ENCODE measurements at regions not wholly inside any gene's neighbourhood (a gene's known extent, or its start where the extent isn't known, plus 50 kb on each side); places are given as distances from the start of the nearest gene placed in this dataset.

- no peak for DNase-seq
Observed at GRCh38 chr3:88586121-88586640, 436.4 kb downstream of the C3orf38 start.

GRCh38 chr3:88589138-88589537 lies 439.4 kb downstream of the C3orf38 start:
- DNase-seq: peak in 1 of 3 experiments; percentile 42

- peak in 1 of 3 experiments; percentile 44 for DNase-seq
Observed at GRCh38 chr3:88595026-88595425, 445.3 kb downstream of the C3orf38 start.

DNA sequence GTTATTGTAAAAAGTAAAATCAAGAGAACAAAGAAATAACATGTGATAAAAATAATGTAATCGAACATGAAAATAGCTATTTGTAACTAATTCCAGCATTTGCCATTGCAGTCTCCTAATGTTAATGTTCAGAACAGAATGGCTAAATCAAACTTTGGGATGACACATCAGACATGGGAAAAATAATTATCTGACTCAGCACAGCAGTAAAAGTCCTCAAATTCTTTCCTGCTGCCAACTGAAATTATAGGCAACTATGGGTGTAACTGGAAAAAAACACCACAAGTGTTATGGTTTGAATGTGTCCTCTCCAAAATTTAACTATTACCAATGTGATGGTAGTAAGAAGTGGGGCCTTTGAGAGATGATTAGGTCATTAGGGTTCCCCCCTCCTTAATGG lies 446.7 kb downstream of the C3orf38 start:
- no peak for DNase-seq

GRCh38 chr3:88610820-88611219 lies 461.1 kb downstream of the C3orf38 start:
- no peak for DNase-seq

DNA sequence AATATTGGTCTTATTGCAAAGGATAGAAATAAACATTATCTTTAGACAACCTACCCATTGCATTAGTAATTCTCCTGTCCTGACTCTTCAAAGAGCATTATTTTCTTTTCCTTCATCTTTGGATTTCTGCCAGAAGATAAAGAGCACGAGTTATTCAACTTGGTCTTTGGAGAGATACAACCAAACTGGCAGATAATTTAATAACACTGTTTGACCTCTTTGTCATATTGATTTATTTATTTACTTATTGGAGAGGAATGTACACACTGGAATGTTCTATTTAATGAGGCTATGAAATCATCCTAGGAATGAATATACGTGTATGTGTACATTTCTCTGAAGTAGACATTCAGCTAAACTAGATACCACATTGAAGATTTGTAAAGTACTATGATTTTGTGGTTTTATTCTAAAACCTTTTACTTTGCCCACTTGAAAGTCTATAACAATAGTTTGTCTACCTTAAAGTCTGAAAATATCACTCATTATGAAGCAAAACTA lies 462.1 kb downstream of the C3orf38 start:
- DNase-seq: peak in 1 of 3 experiments; percentile 60

- DNase-seq: no peak
Observed at GRCh38 chr3:88616413-88616812, 466.7 kb downstream of the C3orf38 start.

- no peak for DNase-seq
Observed at GRCh38 chr3:88617283-88617682, 467.5 kb downstream of the C3orf38 start.

DNA sequence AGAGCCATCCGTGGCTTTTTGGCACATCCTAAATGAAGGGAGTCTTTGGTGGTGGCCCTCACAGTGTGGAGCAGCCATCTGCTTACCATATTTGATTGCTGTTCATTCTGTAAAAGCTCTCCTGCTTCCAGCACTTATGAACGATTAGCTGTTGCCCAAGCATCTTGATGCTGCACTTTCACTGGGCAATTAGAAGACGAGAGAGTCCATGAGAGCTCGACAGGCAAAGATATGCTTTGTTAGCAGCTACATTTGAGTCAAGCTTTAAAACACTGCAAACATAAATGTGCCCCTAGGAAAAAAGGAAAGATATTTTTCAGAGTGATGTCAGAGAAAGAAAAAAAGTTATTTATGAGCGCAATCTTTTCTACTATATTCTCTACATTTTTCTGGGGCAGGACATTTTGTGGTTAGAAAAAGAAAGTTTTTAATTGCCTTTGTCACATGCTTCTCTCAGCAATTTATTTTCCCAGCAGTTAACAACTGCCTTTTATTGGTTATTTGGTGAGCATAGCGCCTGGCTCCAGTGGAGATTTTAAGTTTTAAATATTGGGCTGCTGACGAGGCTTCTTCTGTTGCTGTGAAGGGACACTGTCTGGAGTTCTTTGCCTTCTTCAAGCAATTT lies 468.4 kb downstream of the C3orf38 start:
- DNase-seq: peak in 2 of 3 experiments; percentile 35 to 85

- DNase-seq: no peak
Observed at GRCh38 chr3:88621586-88621985, 471.8 kb downstream of the C3orf38 start.

GRCh38 chr3:88623709-88624108 lies 473.9 kb downstream of the C3orf38 start:
- no peak for DNase-seq

DNA sequence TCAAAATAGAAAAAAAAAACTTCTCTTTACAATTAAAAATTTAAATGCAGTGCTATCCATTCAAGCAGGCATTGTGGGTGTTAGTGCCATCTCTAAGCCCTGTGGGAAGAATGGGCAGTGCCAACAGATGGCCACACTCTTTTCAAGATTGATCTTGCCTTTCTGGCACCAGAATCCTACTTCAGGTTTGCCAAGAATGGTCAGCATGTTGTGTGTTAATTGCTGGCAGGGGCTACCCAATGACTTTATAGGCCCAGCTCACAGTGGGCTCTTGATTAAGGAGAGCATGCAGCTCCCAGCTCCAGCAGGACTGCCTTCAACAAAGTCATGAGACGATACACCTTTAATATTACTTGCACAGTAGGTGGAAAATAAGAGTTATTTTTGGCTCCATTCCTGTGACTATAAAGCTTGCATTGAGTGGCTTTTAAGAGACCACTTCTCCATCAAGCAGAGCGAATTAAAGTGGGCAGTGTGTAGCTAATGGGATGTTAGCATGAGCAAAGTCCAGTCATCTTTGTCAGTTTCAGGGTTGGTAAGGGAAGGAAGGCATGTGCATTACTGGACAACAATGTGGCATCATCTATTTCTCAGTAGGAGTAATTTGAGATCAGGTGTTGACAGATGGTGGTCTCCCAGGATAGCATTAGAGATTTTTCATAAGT lies 476.8 kb downstream of the C3orf38 start:
- DNase-seq: peak; percentile 52 to 95 (median 74)

DNA sequence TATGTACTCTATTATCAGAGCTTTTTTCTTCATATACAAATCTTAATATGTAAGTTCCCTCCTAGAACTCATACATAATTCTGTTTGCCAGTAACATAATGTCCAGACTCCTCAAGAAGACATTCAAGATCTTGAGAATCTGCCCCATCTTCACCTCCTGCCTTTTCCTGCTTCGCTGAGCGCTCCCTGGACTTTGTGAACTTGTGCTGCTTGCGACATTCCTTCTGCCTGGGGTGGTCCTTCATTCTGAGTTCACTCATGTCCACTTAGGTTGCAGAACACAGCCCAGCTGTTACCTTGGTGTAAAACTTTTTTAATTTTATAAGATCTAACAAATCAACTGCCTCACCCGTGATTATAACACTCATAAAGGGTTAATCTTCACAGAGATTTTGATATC lies 478.5 kb upstream of the EPHA3 start:
- no peak for DNase-seq

DNA sequence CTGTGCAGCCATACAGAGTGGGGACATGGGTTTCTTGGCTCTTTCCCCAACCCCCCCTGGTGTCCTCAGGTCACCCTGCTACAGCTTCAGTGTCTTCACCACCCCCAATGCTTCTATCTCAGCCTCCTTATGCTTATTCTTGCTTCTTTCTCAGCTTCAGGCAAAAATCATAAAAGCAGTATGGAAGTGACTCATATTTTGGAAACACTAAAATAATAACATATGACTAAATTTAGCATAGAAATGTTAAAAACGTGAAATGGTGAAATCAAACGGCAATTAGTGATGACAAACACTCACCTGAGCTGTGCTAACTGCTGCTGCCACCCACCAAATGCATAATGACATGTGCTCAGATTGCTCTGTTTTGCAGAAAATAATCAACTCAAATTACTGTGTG lies 475.2 kb upstream of the EPHA3 start:
- no peak for DNase-seq

GRCh38 chr3:88640581-88640980 lies 466.8 kb upstream of the EPHA3 start:
- DNase-seq: no peak

DNA sequence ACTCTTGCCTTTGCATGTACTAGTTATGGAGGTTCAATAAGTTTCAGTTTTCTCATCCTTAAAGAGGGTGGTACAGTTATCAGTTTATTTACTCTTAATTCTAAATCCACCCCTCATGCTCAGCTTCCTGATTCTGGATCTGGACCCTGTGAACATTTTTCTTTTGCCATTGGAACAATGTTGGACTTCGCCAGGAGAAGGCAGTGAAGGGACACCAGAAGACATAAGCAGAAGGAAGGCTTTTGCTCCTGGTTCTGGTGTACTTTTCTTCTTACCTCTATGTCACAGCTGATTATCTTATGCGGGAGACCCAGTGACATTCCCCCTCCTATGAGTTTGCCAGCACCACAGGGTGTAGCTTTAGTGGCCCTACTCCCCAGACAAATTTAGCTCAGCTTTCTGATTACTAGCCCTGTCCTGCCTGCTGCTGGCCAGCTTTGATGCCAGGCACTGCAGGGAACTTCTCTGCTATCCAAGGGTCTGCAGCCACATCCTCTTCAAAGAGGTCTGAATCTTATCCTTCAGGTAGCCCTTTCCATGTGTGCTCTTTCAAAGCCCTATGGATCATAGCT lies 466.3 kb upstream of the EPHA3 start:
- DNase-seq: no peak

DNA sequence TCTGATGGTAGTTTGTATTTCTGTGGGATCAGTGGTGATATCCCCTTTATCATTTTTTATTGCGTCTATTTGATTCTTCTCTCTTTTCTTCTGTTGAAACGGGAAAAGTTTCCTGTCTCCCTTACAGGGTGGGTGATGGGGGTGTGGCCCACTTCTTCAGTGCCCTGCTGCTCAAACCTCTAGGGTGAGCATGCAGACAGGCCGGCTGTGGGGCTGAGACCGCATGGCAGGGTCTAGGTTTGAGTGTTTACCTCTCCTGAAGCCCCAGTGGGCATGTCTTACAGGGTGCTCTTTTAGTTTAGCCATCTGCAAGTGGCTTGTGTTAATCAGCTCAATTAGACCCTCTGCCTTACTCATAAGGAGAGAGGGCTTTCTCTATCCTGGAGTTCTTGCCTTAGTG lies 450.0 kb upstream of the EPHA3 start:
- no peak for DNase-seq

GRCh38 chr3:88661433-88661824 lies 446.0 kb upstream of the EPHA3 start:
- peak in 2 of 3 experiments; percentile 59 to 94 for DNase-seq

GRCh38 chr3:88668180-88668579 lies 439.2 kb upstream of the EPHA3 start:
- DNase-seq: no peak

GRCh38 chr3:88671573-88671972 lies 435.8 kb upstream of the EPHA3 start:
- DNase-seq: peak in 2 of 3 experiments; percentile 28 to 83

- DNase-seq: no peak
Observed at GRCh38 chr3:88677298-88677697, 430.1 kb upstream of the EPHA3 start.

GRCh38 chr3:88678747-88679146 lies 428.7 kb upstream of the EPHA3 start:
- no peak for DNase-seq

DNA sequence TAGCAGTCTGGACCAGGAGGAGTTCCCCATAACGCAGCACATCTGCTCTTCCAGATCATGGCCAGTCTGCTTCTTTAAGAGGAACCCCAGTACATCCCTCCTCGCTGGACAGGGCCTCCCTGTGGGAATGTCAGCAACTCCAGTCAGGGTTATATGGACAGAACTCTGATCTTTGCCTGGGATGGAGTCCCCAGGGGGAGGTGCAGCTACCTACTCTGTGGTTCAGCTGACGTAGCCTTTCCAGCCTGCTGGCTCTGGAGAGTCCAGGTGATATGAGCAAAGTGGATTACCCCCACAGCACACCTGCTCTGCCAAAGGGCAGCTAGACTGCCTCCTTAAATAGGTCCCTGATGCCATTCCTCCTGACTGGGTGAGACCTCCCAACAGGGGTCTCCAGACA lies 417.1 kb upstream of the EPHA3 start:
- no peak for DNase-seq

- DNase-seq: no peak
Observed at GRCh38 chr3:88691081-88691480, 416.3 kb upstream of the EPHA3 start.
